ENCODE measurements at regions not wholly inside any gene's neighbourhood (a gene's known extent, or its start where the extent isn't known, plus 50 kb on each side); places are given as distances from the start of the nearest gene placed in this dataset.

- DNase-seq (ENCODE audit: low read depth), result no peak
- TF ChIP-seq CTCF (IDR thresholded peaks at IDR 0.05; ENCODE audit: control insufficient read depth, extremely low read depth, insufficient read depth), result no peak
Measured at GRCh38 chr17:72264682-72265405, 144.0 kb downstream of the SOX9 start.

GRCh38 chr17:72266112-72266775 is 145.4 kb downstream of the SOX9 start:
- H3K4me3 ChIP-seq (ENCODE audit: low read depth, low read length), result no peak overlapping the region
- DNase-seq (ENCODE audit: low read depth), result no peak
- no peak for TF ChIP-seq CTCF (IDR thresholded peaks at IDR 0.05; ENCODE audit: control insufficient read depth, extremely low read depth, insufficient read depth)

More at GRCh38 chr17:72264682-72265405, 144.0 kb downstream of the SOX9 start:
- no peak overlapping the region for H3K4me3 ChIP-seq (ENCODE audit: low read depth, low read length)

GRCh38 chr17:72267601-72268000 is 146.8 kb downstream of the SOX9 start:
- no peak for TF ChIP-seq CTCF (IDR thresholded peaks at IDR 0.05; ENCODE audit: control insufficient read depth, extremely low read depth, insufficient read depth)
- DNase-seq (ENCODE audit: low read depth), result no peak
- H3K4me3 ChIP-seq (ENCODE audit: low read depth, low read length), result no peak overlapping the region

- TF ChIP-seq CTCF (IDR thresholded peaks at IDR 0.05; ENCODE audit: control insufficient read depth, extremely low read depth, insufficient read depth), result no peak
- no peak for DNase-seq (ENCODE audit: low read depth)
Measured at GRCh38 chr17:72268431-72268830, 147.6 kb downstream of the SOX9 start.

GRCh38 chr17:72270273-72270924 is 149.6 kb downstream of the SOX9 start:
- DNase-seq (ENCODE audit: low read depth), result peak; percentile 69
- H3K4me3 ChIP-seq (ENCODE audit: low read depth, low read length), result no peak overlapping the region
- TF ChIP-seq CTCF (IDR thresholded peaks at IDR 0.05; ENCODE audit: control insufficient read depth, extremely low read depth, insufficient read depth), result no peak

More at GRCh38 chr17:72268431-72268830, 147.6 kb downstream of the SOX9 start:
- H3K4me3 ChIP-seq (ENCODE audit: low read depth, low read length), result no peak overlapping the region

- TF ChIP-seq CTCF (IDR thresholded peaks at IDR 0.05; ENCODE audit: control insufficient read depth, extremely low read depth, insufficient read depth), result no peak
- no peak overlapping the region for H3K4me3 ChIP-seq (ENCODE audit: low read depth, low read length)
- DNase-seq (ENCODE audit: low read depth), result no peak
Measured at GRCh38 chr17:72271603-72272002, 150.8 kb downstream of the SOX9 start.

Measured in LNCaP clone FGC (cell line).